GM12891 (cell line): ENCODE measurements at regions not wholly inside any gene's neighbourhood (a gene's known extent, or its start where the extent isn't known, plus 50 kb on each side); places are given as distances from the start of the nearest gene placed in this dataset.
A peak's percentile ranks its signal among the peaks of the same experiment; 100 is the strongest.
"Not testable (repeated sequence)": the region's sequence is repeated elsewhere in the genome, so short reads cannot be mapped to it uniquely, and the experiment has no call there.

Experiments
- DNase-seq: peaks from one replicate; pipeline ENCODE4 v3.0.0; 2011; ENCODE audit warnings: low spot score; ENCODE audit not compliant: insufficient read length
- FAIRE-seq: peaks from 2 replicates; lab custom pipeline; 2011; peaks lifted over from hg19 to GRCh38; lab: Jason Lieb, UNC
- PAX5 ChIP-seq: IDR thresholded peaks from 2 replicates; pipeline ENCODE4 v1.6.1; 2011; ENCODE audit warnings: low read length, moderate library complexity, mild to moderate bottlenecking; ENCODE audit not compliant: insufficient read depth, severe bottlenecking
- POLR2A ChIP-seq: IDR thresholded peaks from 2 replicates; pipeline ENCODE4 v1.6.1; 2011; ENCODE audit warnings: low read depth, low read length, control low read depth
- POLR2AphosphoS5 ChIP-seq: IDR thresholded peaks from 2 replicates; pipeline ENCODE4 v1.6.1; 2011; ENCODE audit warnings: low read depth, low read length, control low read depth
- POU2F2 ChIP-seq: IDR thresholded peaks from 2 replicates; pipeline ENCODE4 v1.6.1; 2011; ENCODE audit warnings: low read depth, mild to moderate bottlenecking, control low read depth, low read length, moderate library complexity
- SPI1 ChIP-seq: IDR thresholded peaks from 2 replicates; pipeline ENCODE4 v1.6.1; 2011; ENCODE audit warnings: low read depth, low read length, control low read depth
- TAF1 ChIP-seq: IDR thresholded peaks from 2 replicates; pipeline ENCODE4 v1.6.1; 2011; ENCODE audit warnings: low read depth, low read length, control low read depth

- TF ChIP-seq SPI1: no peak
- TF ChIP-seq POLR2A: no peak
- TF ChIP-seq PAX5: no peak
- TF ChIP-seq TAF1: no peak
- no peak for TF ChIP-seq POU2F2
- no peak for TF ChIP-seq POLR2AphosphoS5
- DNase-seq: no peak
- FAIRE-seq: no peak
Observed at GRCh38 chr3:112699436-112699978, 58.6 kb upstream of the CCDC80 start.

GRCh38 chr3:112698442-112698841, 57.5 kb upstream of the CCDC80 start:
- not testable (repeated sequence) for FAIRE-seq, DNase-seq

DNA sequence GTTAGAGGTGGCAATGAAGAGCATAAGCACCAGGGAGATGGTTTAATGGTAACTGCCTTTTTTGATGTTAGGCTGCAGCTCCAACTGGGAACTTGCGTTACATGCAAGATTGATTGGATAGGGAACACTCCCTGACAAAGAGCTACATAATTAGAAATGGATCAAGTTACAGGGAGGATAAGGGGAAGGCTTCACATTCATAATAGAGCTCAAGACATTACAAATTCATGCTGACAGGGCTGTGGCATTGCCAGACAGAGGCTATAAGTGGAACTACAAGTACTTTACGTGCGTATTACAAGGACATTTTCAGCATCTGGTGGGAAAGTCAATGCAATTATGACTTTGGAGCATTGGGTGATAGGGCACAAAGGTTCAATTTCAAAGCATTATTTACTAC, 55.3 kb upstream of the CCDC80 start:
- DNase-seq, FAIRE-seq: not testable (repeated sequence)

GRCh38 chr3:112695377-112696108, 54.6 kb upstream of the CCDC80 start:
- DNase-seq: not testable (repeated sequence)
- peak; percentile 65 for FAIRE-seq

- DNase-seq: not testable (repeated sequence)
Observed at GRCh38 chr3:112694906-112695305, 54.0 kb upstream of the CCDC80 start.

GRCh38 chr3:112693186-112693585, 52.2 kb upstream of the CCDC80 start:
- no peak for FAIRE-seq
- no peak for TF ChIP-seq POLR2A
- TF ChIP-seq TAF1: no peak
- TF ChIP-seq POLR2AphosphoS5: no peak
- no peak for TF ChIP-seq POU2F2
- TF ChIP-seq SPI1: no peak
- no peak for TF ChIP-seq PAX5
- no peak for DNase-seq

More at GRCh38 chr3:112694906-112695305, 54.0 kb upstream of the CCDC80 start:
- FAIRE-seq: not testable (repeated sequence)
